Loucy (cell line): ENCODE measurements at regions not wholly inside any gene's neighbourhood (a gene's known extent, or its start where the extent isn't known, plus 50 kb on each side); places are given as distances from the start of the nearest gene placed in this dataset.

Experiments used
- EZH2phosphoT487 ChIP-seq: fragments of 200-600 bp; IDR thresholded peaks from 2 replicates; pipeline ENCODE4 v1.6.1; 2018; ENCODE audit warnings: antibody characterized with exemption, mild to moderate bottlenecking, moderate library complexity, borderline replicate concordance
- TF ChIP-seq, protein P1 (sequence below): fragments of 200-600 bp; sonication (generic); conservative IDR thresholded peaks from 2 replicates; pipeline ENCODE4 v1.5.1; 2014; ENCODE audit warnings: mild to moderate bottlenecking, antibody characterized with exemption, low read length

DNA sequence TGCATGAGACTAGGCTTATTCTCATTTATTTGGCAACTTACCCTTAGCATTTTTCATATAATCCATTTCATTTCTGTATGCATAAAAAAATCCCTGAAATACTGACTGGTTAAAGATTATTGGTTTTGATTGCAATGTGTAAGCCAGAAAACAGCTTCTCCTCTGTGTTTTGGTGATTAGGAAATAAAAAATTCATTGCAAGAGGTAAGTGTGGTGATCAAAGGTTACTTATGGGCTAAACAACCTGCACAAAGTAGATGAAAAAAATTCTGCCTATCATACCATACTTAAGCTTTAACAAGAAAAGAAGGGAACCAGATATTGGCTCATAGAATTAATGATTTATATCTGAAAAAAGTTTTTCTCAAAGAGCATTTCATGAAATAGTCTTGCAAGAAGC is 64.0 kb upstream of the TMEM168 start:
- TF ChIP-seq, protein P1, sequence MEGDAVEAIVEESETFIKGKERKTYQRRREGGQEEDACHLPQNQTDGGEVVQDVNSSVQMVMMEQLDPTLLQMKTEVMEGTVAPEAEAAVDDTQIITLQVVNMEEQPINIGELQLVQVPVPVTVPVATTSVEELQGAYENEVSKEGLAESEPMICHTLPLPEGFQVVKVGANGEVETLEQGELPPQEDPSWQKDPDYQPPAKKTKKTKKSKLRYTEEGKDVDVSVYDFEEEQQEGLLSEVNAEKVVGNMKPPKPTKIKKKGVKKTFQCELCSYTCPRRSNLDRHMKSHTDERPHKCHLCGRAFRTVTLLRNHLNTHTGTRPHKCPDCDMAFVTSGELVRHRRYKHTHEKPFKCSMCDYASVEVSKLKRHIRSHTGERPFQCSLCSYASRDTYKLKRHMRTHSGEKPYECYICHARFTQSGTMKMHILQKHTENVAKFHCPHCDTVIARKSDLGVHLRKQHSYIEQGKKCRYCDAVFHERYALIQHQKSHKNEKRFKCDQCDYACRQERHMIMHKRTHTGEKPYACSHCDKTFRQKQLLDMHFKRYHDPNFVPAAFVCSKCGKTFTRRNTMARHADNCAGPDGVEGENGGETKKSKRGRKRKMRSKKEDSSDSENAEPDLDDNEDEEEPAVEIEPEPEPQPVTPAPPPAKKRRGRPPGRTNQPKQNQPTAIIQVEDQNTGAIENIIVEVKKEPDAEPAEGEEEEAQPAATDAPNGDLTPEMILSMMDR = no peak
- no peak for TF ChIP-seq EZH2phosphoT487
